ENCODE measurements at regions not wholly inside any gene's neighbourhood (a gene's known extent, or its start where the extent isn't known, plus 50 kb on each side); places are given as distances from the start of the nearest gene placed in this dataset.

DNA sequence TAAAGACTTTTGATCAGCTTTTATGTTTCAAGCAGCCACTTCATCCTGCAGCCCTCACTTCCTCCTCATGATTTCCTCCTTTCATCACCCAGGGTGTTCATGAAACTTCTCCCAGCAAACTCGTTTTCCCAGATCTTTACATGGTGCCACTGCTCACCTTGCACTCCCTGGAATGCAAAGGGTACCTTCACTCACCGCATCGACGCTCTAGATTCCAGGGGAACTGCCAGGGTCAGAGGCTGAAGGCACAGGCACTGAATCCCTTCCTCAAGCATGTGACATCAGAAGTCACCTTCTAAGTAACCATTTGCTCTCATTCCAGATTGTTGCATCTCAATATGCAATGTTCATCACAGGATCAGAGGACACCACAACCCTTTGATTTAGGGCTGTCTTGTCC, 82.8 kb downstream of the PRKAB2 start:
- no peaks in the 10 kb centered on the region for H3K9me3 ChIP-seq
- TF ChIP-seq FOXJ3 (CRISPR knock-in tag; IDR thresholded peaks at IDR 0.05) (no peak), FOSL2 (IDR thresholded peaks at IDR 0.05; ENCODE audit: borderline replicate concordance, low read depth) (no peak), NFIC (IDR thresholded peaks at IDR 0.05; ENCODE audit: borderline replicate concordance) (no peak), MEF2A (IDR thresholded peaks at IDR 0.05; ENCODE audit: borderline replicate concordance, low read depth) (no peak), YY1 (IDR thresholded peaks at IDR 0.05; ENCODE audit: low read depth) (no peak), TCF12 (IDR thresholded peaks at IDR 0.05) (no peak), RCOR1 (IDR thresholded peaks at IDR 0.05; ENCODE audit: low read length) (no peak), SMC3 (IDR thresholded peaks at IDR 0.05; ENCODE audit: low read depth, low read length) (no peak), RAD21 (IDR thresholded peaks at IDR 0.05; ENCODE audit: low read length) (no peak), GABPA (IDR thresholded peaks at IDR 0.05; ENCODE audit: low read depth) (no peak), RXRA (IDR thresholded peaks at IDR 0.05; ENCODE audit: borderline replicate concordance, low read depth) (no peak), MXI1 (IDR thresholded peaks at IDR 0.05; ENCODE audit: low read depth, low read length) (no peak), ELF1 (IDR thresholded peaks at IDR 0.05) (no peak)
- TF ChIP-seq, protein P1, sequence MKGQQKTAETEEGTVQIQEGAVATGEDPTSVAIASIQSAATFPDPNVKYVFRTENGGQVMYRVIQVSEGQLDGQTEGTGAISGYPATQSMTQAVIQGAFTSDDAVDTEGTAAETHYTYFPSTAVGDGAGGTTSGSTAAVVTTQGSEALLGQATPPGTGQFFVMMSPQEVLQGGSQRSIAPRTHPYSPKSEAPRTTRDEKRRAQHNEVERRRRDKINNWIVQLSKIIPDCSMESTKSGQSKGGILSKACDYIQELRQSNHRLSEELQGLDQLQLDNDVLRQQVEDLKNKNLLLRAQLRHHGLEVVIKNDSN (IDR thresholded peaks at IDR 0.05; ENCODE audit: borderline replicate concordance, low read depth) = no peak
- TF ChIP-seq, protein P2, sequence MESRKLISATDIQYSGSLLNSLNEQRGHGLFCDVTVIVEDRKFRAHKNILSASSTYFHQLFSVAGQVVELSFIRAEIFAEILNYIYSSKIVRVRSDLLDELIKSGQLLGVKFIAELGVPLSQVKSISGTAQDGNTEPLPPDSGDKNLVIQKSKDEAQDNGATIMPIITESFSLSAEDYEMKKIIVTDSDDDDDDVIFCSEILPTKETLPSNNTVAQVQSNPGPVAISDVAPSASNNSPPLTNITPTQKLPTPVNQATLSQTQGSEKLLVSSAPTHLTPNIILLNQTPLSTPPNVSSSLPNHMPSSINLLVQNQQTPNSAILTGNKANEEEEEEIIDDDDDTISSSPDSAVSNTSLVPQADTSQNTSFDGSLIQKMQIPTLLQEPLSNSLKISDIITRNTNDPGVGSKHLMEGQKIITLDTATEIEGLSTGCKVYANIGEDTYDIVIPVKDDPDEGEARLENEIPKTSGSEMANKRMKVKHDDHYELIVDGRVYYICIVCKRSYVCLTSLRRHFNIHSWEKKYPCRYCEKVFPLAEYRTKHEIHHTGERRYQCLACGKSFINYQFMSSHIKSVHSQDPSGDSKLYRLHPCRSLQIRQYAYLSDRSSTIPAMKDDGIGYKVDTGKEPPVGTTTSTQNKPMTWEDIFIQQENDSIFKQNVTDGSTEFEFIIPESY (IDR thresholded peaks at IDR 0.05; ENCODE audit: borderline replicate concordance, low read depth) = no peak
- TF ChIP-seq, protein P3, sequence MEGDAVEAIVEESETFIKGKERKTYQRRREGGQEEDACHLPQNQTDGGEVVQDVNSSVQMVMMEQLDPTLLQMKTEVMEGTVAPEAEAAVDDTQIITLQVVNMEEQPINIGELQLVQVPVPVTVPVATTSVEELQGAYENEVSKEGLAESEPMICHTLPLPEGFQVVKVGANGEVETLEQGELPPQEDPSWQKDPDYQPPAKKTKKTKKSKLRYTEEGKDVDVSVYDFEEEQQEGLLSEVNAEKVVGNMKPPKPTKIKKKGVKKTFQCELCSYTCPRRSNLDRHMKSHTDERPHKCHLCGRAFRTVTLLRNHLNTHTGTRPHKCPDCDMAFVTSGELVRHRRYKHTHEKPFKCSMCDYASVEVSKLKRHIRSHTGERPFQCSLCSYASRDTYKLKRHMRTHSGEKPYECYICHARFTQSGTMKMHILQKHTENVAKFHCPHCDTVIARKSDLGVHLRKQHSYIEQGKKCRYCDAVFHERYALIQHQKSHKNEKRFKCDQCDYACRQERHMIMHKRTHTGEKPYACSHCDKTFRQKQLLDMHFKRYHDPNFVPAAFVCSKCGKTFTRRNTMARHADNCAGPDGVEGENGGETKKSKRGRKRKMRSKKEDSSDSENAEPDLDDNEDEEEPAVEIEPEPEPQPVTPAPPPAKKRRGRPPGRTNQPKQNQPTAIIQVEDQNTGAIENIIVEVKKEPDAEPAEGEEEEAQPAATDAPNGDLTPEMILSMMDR (IDR thresholded peaks at IDR 0.05) = no peak
- TF ChIP-seq, protein P4, sequence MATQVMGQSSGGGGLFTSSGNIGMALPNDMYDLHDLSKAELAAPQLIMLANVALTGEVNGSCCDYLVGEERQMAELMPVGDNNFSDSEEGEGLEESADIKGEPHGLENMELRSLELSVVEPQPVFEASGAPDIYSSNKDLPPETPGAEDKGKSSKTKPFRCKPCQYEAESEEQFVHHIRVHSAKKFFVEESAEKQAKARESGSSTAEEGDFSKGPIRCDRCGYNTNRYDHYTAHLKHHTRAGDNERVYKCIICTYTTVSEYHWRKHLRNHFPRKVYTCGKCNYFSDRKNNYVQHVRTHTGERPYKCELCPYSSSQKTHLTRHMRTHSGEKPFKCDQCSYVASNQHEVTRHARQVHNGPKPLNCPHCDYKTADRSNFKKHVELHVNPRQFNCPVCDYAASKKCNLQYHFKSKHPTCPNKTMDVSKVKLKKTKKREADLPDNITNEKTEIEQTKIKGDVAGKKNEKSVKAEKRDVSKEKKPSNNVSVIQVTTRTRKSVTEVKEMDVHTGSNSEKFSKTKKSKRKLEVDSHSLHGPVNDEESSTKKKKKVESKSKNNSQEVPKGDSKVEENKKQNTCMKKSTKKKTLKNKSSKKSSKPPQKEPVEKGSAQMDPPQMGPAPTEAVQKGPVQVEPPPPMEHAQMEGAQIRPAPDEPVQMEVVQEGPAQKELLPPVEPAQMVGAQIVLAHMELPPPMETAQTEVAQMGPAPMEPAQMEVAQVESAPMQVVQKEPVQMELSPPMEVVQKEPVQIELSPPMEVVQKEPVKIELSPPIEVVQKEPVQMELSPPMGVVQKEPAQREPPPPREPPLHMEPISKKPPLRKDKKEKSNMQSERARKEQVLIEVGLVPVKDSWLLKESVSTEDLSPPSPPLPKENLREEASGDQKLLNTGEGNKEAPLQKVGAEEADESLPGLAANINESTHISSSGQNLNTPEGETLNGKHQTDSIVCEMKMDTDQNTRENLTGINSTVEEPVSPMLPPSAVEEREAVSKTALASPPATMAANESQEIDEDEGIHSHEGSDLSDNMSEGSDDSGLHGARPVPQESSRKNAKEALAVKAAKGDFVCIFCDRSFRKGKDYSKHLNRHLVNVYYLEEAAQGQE (IDR thresholded peaks at IDR 0.05; ENCODE audit: low read depth, low read length) = no peak
- TF ChIP-seq, protein P5, sequence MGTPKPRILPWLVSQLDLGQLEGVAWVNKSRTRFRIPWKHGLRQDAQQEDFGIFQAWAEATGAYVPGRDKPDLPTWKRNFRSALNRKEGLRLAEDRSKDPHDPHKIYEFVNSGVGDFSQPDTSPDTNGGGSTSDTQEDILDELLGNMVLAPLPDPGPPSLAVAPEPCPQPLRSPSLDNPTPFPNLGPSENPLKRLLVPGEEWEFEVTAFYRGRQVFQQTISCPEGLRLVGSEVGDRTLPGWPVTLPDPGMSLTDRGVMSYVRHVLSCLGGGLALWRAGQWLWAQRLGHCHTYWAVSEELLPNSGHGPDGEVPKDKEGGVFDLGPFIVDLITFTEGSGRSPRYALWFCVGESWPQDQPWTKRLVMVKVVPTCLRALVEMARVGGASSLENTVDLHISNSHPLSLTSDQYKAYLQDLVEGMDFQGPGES (IDR thresholded peaks at IDR 0.05; ENCODE audit: low read depth, low read length) = no peak
- TF ChIP-seq, protein P6, sequence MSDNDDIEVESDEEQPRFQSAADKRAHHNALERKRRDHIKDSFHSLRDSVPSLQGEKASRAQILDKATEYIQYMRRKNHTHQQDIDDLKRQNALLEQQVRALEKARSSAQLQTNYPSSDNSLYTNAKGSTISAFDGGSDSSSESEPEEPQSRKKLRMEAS (IDR thresholded peaks at IDR 0.05; ENCODE audit: low read depth) = no peak
- H3K36me3 ChIP-seq (replicated peaks in 1 of 2; ENCODE audit: control insufficient read depth in 1 of 2, insufficient read depth in 2 of 2, low read length in 1 of 2) = no peaks in the 10 kb centered on the region
- no peaks in the 10 kb centered on the region; a peak in 1 of 4 replicates for H3K4me1 ChIP-seq (ENCODE audit: control insufficient read depth in 1 of 2, insufficient read depth in 2 of 2, low read depth in 1 of 2, low read length in 1 of 2)
- H3K4me3 ChIP-seq (ENCODE audit: low read depth in 2 of 2, low read length in 1 of 2) = no peak overlapping the region
- DNase-seq = no peak
- H4K20me1 ChIP-seq (ENCODE audit: insufficient read depth) = no peaks in the 10 kb centered on the region
- no peaks in the 10 kb centered on the region for H3K9me2 ChIP-seq
- H3K27ac ChIP-seq (ENCODE audit: low read depth in 2 of 2, low read length in 1 of 2) = no peak overlapping the region
- no peak overlapping the region for H3K9ac ChIP-seq
- peaks cover 7% of the 10 kb centered on the region for H3F3A ChIP-seq (replicated peaks; ENCODE audit: insufficient read depth)
- POLR2A ChIA-PET = no interaction called here
- WGBS (ENCODE audit: low lambda C conversion rate) = 2% methylated on average over 4 of the region's 4 CpGs
- H3K4me2 ChIP-seq = no peak overlapping the region
- H3K27me3 ChIP-seq (ENCODE audit: insufficient read depth) = no peaks in the 10 kb centered on the region
- H2AFZ ChIP-seq (ENCODE audit: low read depth) = no peak overlapping the region
- no peaks in the 10 kb centered on the region for H3K79me2 ChIP-seq (ENCODE audit: insufficient read depth)
- CTCF ChIA-PET = no interaction called here

All from SK-N-SH (cell line).